Astrocyte (in vitro differentiated cells and primary cell): ENCODE measurements at regions not wholly inside any gene's neighbourhood (a gene's known extent, or its start where the extent isn't known, plus 50 kb on each side); places are given as distances from the start of the nearest gene placed in this dataset.

Experiments
- DNase-seq: peaks from one replicate; pipeline ENCODE4 v3.0.0-alpha.2; 2010; ENCODE audit warnings: low read depth
- FAIRE-seq: peaks from 2 replicates; lab custom pipeline; 2011; peaks lifted over from hg19 to GRCh38; lab: Jason Lieb, UNC
- H2AFZ ChIP-seq: 2 replicates; pipeline ENCODE4 v1.6.0; 2012; ENCODE audit warnings: low read depth, low read length, inconsistent platforms
- H3K27ac ChIP-seq: 2 replicates; pipeline ENCODE4 v1.5.1; 2011; ENCODE audit warnings: low read depth, low read length, inconsistent platforms
- H3K27me3 ChIP-seq: 2 replicates; pipeline ENCODE4 v1.6.0; 2011; ENCODE audit warnings: low read length, inconsistent platforms; ENCODE audit not compliant: insufficient read depth
- H3K36me3 ChIP-seq: 2 replicates; pipeline ENCODE4 v1.5.1; 2011; ENCODE audit warnings: low read length, inconsistent platforms; ENCODE audit not compliant: insufficient read depth
- H3K4me1 ChIP-seq: 2 replicates; pipeline ENCODE4 v1.5.1; 2011; ENCODE audit warnings: low read length, inconsistent platforms; ENCODE audit not compliant: insufficient read depth
- H3K4me2 ChIP-seq: 2 replicates; pipeline ENCODE4 v1.6.0; 2012; ENCODE audit warnings: low read length, inconsistent platforms
- H3K4me3 ChIP-seq: 2 replicates; pipeline ENCODE4 v1.5.1; 2011; ENCODE audit warnings: low read depth, mild to moderate bottlenecking, low read length, inconsistent platforms; ENCODE audit not compliant: insufficient read depth
- H3K79me2 ChIP-seq: 2 replicates; pipeline ENCODE4 v1.6.0; 2012; ENCODE audit warnings: mild to moderate bottlenecking, low read length, inconsistent platforms; ENCODE audit not compliant: insufficient read depth
- H3K9ac ChIP-seq: 2 replicates; pipeline ENCODE4 v1.6.0; 2012; ENCODE audit warnings: mild to moderate bottlenecking, low read length, inconsistent platforms
- H3K9me3 ChIP-seq: 2 replicates; pipeline ENCODE4 v1.5.1; 2012; ENCODE audit warnings: low read depth, mild to moderate bottlenecking, low read length, inconsistent platforms; ENCODE audit not compliant: insufficient read depth
- H4K20me1 ChIP-seq: 2 replicates; pipeline ENCODE4 v1.6.0; 2012; ENCODE audit warnings: low read length, inconsistent platforms; ENCODE audit not compliant: insufficient read depth
- H3K27ac Mint-ChIP-seq: one replicate; pipeline ENCODE4 v1.8.0; 2021; ENCODE audit warnings: mild to moderate bottlenecking, mixed read lengths; ENCODE audit not compliant: unreplicated experiment
- H3K27me3 Mint-ChIP-seq: one replicate; pipeline ENCODE4 v1.8.0; 2021; ENCODE audit warnings: low read depth, mixed read lengths; ENCODE audit not compliant: unreplicated experiment
- H3K36me3 Mint-ChIP-seq: one replicate; pipeline ENCODE4 v1.8.0; 2021; ENCODE audit warnings: low read depth, mixed read lengths; ENCODE audit not compliant: unreplicated experiment
- H3K4me1 Mint-ChIP-seq: one replicate; pipeline ENCODE4 v1.8.0; 2021; ENCODE audit warnings: low read depth, mixed read lengths; ENCODE audit not compliant: unreplicated experiment
- H3K4me3 Mint-ChIP-seq: one replicate; pipeline ENCODE4 v1.8.0; 2021; ENCODE audit warnings: mild to moderate bottlenecking, moderate library complexity, mixed read lengths; ENCODE audit not compliant: unreplicated experiment
- H3K9me3 Mint-ChIP-seq: one replicate; pipeline ENCODE4 v1.8.0; 2021; ENCODE audit warnings: mild to moderate bottlenecking, mixed read lengths; ENCODE audit not compliant: unreplicated experiment
- CTCF ChIP-seq: IDR thresholded peaks from 2 replicates; pipeline ENCODE4 v1.5.1; 2011; ENCODE audit warnings: low read depth, mild to moderate bottlenecking, inconsistent platforms, low read length, moderate library complexity; ENCODE audit not compliant: insufficient read depth
- EZH2 ChIP-seq: IDR thresholded peaks from 2 replicates; pipeline ENCODE4 v1.6.1; 2012; ENCODE audit warnings: mild to moderate bottlenecking, low read length, inconsistent platforms; ENCODE audit not compliant: insufficient read depth

GRCh38 chr10:130771491-130771946 lies 540.0 kb downstream of the TCERG1L start:
- Mint-ChIP-seq H3K9me3 (peaks cover 21% of the 10 kb centered on the region), H3K4me3 (no peak overlapping the region), H3K36me3 (peaks cover 2% of the 10 kb centered on the region), H3K27ac (no peak overlapping the region), H3K27me3 (peaks cover 3% of the 10 kb centered on the region), H3K4me1 (no peaks in the 10 kb centered on the region)
- no peaks in the 10 kb centered on the region for H3K36me3 ChIP-seq
- H3K9ac ChIP-seq = no peak overlapping the region
- H2AFZ ChIP-seq = no peak overlapping the region
- no peak for TF ChIP-seq EZH2
- TF ChIP-seq CTCF = no peak
- no peak overlapping the region for H3K27ac ChIP-seq
- H3K27me3 ChIP-seq = no peaks in the 10 kb centered on the region
- peaks cover 12% of the 10 kb centered on the region for H3K9me3 ChIP-seq
- no peaks in the 10 kb centered on the region for H4K20me1 ChIP-seq
- no peak for FAIRE-seq
- H3K4me3 ChIP-seq = no peak overlapping the region
- no peaks in the 10 kb centered on the region for H3K79me2 ChIP-seq
- DNase-seq = no peak
- no peak overlapping the region for H3K4me2 ChIP-seq
- H3K4me1 ChIP-seq = no peaks in the 10 kb centered on the region

GRCh38 chr10:130772056-130772455 lies 539.5 kb downstream of the TCERG1L start:
- no peak for FAIRE-seq

More at GRCh38 chr10:130772056-130772455, 539.5 kb downstream of the TCERG1L start:
- Histone ChIP-seq H3K36me3 (no peaks in the 10 kb centered on the region), H3K4me3 (no peak overlapping the region), H3K4me2 (no peak overlapping the region), H2AFZ (no peak overlapping the region), H4K20me1 (no peaks in the 10 kb centered on the region), H3K9me3 (peaks cover 12% of the 10 kb centered on the region), H3K27ac (no peak overlapping the region), H3K4me1 (no peaks in the 10 kb centered on the region), H3K9ac (no peak overlapping the region), H3K27me3 (no peaks in the 10 kb centered on the region), H3K79me2 (no peaks in the 10 kb centered on the region)
- Mint-ChIP-seq H3K27me3 (peaks cover 3% of the 10 kb centered on the region), H3K9me3 (peaks cover 22% of the 10 kb centered on the region), H3K36me3 (peaks cover 2% of the 10 kb centered on the region), H3K27ac (no peak overlapping the region), H3K4me1 (no peaks in the 10 kb centered on the region), H3K4me3 (no peak overlapping the region)
- no peak for TF ChIP-seq EZH2
- no peak for TF ChIP-seq CTCF
- no peak for DNase-seq
